ENCODE measurements at regions not wholly inside any gene's neighbourhood (a gene's known extent, or its start where the extent isn't known, plus 50 kb on each side); places are given as distances from the start of the nearest gene placed in this dataset.

DNA sequence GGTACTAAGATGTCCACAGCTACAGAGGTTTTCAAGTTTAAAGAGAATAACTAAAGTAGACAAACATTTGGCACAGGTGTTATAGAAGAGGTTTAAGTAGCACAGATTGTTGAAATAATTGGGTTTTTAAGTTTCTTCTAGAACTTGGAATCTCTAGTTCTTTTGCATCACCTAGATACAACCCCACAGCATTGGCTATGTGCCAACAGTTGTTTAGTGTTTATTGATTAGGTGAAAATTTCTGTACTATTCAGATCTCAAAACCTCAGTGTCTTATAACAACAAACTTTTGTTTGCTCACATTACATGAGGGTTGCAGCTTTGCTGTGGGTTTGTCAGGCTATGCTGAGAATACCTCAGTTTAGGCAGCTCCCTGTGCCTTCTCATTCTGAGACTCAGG lies 162.5 kb downstream of the TBX15 start:
- peaks cover 4 to 11% (median 6%) of the 10 kb centered on the region in 7 donors for H3K9me3 Mint-ChIP-seq
- H2AFZ ChIP-seq (ENCODE audit: insufficient read depth, low read depth, low read length, poor library complexity, severe bottlenecking), result no peak overlapping the region
- H3K27me3 ChIP-seq (ENCODE audit: control insufficient read depth in 2 of 2, insufficient read depth in 2 of 2, low read length in 2 of 2), result no peaks in the 10 kb centered on the region
- no peaks in the 10 kb centered on the region for H4K20me1 ChIP-seq (ENCODE audit: insufficient read depth, low read length)
- TF ChIP-seq CTCF (IDR thresholded peaks at IDR 0.05), result no peak
- no peak overlapping the region for H3K4me2 ChIP-seq (replicated peaks; ENCODE audit: extremely low read depth, low read length, poor library complexity, severe bottlenecking)
- no peak overlapping the region for H3K27ac ChIP-seq (ENCODE audit: low read depth in 1 of 2, low read length in 2 of 2)
- H3K9me3 ChIP-seq (replicated peaks in 1 of 2; ENCODE audit: control insufficient read depth in 1 of 2, insufficient read depth in 1 of 2, low read length in 2 of 2), result peaks cover 0 to 7% of the 10 kb centered on the region in 2 donors
- no peak overlapping the region for H3K4me3 ChIP-seq (replicated peaks in 1 of 3; ENCODE audit: low read depth in 2 of 3, low read length in 3 of 3)
- H3K36me3 Mint-ChIP-seq, result no peaks in the 10 kb centered on the region
- no peaks in the 10 kb centered on the region for H3K4me1 Mint-ChIP-seq
- no peak overlapping the region for H3K27ac Mint-ChIP-seq
- no peaks in the 10 kb centered on the region for H3K36me3 ChIP-seq (replicated peaks in 1 of 2; ENCODE audit: control insufficient read depth in 1 of 2, insufficient read depth in 2 of 2, low read length in 2 of 2)
- H3K4me3 Mint-ChIP-seq, result no peak overlapping the region
- peaks cover 0 to 1% (median 1%) of the 10 kb centered on the region in 3 donors for H3K27me3 Mint-ChIP-seq (ENCODE audit: low read depth in 3 of 3)
- intact Hi-C loops (cut with micrococcal nuclease), result no loop called here
- H3K79me2 ChIP-seq (ENCODE audit: insufficient read depth, low read length), result no peaks in the 10 kb centered on the region
- no peaks in the 10 kb centered on the region for H3K4me1 ChIP-seq (ENCODE audit: control insufficient read depth in 1 of 2, insufficient read depth in 2 of 2, low read length in 2 of 2)
- no peak overlapping the region for H3K9ac ChIP-seq (ENCODE audit: insufficient read depth, low read length, poor library complexity, severe bottlenecking)
- DNase-seq, result no peak

DNA sequence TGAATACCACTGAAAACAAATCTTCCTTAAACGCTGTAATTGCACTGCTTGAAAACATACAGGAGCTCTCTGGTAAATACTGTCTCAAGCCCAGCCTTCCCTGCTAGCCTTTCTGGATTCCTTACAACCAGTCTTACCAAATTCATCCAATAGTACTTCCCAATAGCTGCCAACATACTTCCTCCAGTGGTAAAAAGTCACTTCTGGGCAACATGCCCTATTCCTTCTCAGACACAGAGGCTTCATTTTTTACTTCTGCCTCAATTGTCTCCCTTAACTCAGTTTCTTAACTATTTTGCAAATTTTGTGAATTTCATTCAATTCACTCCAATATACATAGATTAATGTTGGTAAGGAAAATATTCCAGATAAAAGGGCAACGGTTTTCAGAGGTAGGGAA lies 166.3 kb downstream of the TBX15 start:
- peaks cover 0 to 11% (median 5%) of the 10 kb centered on the region in 7 donors for H3K9me3 Mint-ChIP-seq
- H3K4me1 Mint-ChIP-seq, result no peaks in the 10 kb centered on the region
- intact Hi-C loops (cut with micrococcal nuclease), result no loop called here
- Histone ChIP-seq H3K4me1 (ENCODE audit: control insufficient read depth in 1 of 2, insufficient read depth in 2 of 2, low read length in 2 of 2) (no peaks in the 10 kb centered on the region), H3K79me2 (ENCODE audit: insufficient read depth, low read length) (no peaks in the 10 kb centered on the region), H3K36me3 (replicated peaks in 1 of 2; ENCODE audit: control insufficient read depth in 1 of 2, insufficient read depth in 2 of 2, low read length in 2 of 2) (no peaks in the 10 kb centered on the region), H3K4me3 (replicated peaks in 1 of 3; ENCODE audit: low read depth in 2 of 3, low read length in 3 of 3) (no peak overlapping the region), H3K4me2 (replicated peaks; ENCODE audit: extremely low read depth, low read length, poor library complexity, severe bottlenecking) (no peak overlapping the region), H2AFZ (ENCODE audit: insufficient read depth, low read depth, low read length, poor library complexity, severe bottlenecking) (no peak overlapping the region), H4K20me1 (ENCODE audit: insufficient read depth, low read length) (no peaks in the 10 kb centered on the region), H3K9me3 (replicated peaks in 1 of 2; ENCODE audit: control insufficient read depth in 1 of 2, insufficient read depth in 1 of 2, low read length in 2 of 2) (no peaks in the 10 kb centered on the region), H3K9ac (ENCODE audit: insufficient read depth, low read length, poor library complexity, severe bottlenecking) (no peak overlapping the region), H3K27me3 (ENCODE audit: control insufficient read depth in 2 of 2, insufficient read depth in 2 of 2, low read length in 2 of 2) (no peaks in the 10 kb centered on the region), H3K27ac (ENCODE audit: low read depth in 1 of 2, low read length in 2 of 2) (no peak overlapping the region)
- no peak overlapping the region for H3K4me3 Mint-ChIP-seq
- WGBS (ENCODE audit: insufficient coverage), result 58% methylated on average over 1 of the region's 2 CpGs
- H3K27me3 Mint-ChIP-seq (ENCODE audit: low read depth in 3 of 3), result peaks cover 0 to 1% (median 0%) of the 10 kb centered on the region in 3 donors
- H3K27ac Mint-ChIP-seq, result no peak overlapping the region
- H3K36me3 Mint-ChIP-seq, result no peaks in the 10 kb centered on the region
- no peak for TF ChIP-seq CTCF (IDR thresholded peaks at IDR 0.05)
- no peak for DNase-seq
